NCI-H748 (cell line): ENCODE measurements at regions not wholly inside any gene's neighbourhood (a gene's known extent, or its start where the extent isn't known, plus 50 kb on each side); places are given as distances from the start of the nearest gene placed in this dataset.

Source experiments
- DNase-seq: peaks from one replicate; lab custom pipeline; 2025; ENCODE audit not compliant: unreplicated experiment; lab: John Stamatoyannopoulos, UW

DNA sequence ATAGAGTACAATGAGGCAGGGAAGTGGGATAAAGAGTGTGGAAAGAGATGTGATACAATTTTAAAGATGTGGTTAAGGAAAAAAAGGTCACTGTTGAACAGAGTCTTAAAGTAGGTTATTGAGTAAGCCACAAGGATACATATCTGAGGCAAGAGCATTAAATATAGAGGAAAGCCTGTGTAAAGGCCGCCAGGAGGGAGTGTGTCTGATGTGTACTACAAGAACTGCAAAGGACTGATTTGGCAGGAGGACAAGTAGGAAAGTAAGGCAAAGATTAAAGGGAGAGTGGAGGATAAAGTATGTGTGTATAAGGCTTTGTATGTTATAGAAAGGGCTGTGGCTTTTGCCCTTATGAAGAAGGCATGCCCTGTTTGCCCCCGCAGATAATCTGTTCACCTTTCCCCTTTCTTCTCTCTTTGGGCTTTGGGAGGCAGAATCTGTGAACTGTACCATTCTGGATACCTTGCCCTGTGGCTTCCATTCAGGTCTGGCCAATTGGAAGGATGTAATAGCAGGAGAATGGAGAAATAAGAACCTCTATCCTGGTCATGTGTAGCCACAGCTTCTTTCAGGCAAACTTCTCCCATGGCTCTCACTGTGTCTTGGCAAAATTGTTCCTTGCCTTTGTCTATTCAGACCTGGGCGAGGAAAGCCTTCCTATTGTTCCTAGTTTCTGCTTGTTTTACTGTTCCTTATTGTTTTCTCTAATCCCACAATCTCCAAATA lies 68.9 kb upstream of the FAM47B start:
- DNase-seq = no peak

DNA sequence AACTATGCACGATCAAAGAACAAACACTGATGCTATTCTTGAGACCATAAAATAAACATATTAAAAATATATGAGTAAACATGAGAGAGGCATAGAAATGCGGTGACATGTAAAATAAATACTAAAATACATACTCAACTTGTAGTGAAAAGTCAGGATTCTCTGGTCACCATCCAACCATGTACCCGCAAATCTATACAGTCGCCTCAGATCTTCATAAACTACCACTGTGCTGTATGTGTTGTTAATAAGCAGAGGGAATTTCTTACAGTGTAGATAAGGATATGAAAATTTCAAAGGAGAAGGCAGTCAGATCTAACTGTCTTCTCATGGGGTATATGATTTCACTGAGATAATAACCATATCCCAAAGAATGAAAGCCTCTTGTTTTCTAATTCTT lies 67.8 kb upstream of the FAM47B start:
- DNase-seq = no peak

DNA sequence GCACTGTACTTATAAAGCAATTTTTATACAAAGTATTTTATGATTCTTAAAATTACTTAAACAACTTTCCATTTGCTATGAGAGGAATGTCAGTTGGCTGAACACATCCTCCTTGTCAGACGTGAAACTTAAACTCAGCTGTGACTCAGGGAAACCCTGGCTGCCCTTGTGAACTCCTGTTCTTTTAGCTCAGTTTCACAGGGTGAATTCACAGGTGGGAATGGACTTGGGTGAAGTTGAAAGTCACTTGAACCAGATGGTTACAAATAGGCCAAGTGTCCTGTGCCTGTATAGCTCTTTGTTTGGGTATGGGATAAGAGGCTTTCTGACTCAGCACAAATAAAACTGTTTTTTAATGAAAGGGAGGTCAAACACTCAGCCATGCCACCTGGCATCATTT lies 67.4 kb upstream of the FAM47B start:
- DNase-seq = peak; percentile 20

DNA sequence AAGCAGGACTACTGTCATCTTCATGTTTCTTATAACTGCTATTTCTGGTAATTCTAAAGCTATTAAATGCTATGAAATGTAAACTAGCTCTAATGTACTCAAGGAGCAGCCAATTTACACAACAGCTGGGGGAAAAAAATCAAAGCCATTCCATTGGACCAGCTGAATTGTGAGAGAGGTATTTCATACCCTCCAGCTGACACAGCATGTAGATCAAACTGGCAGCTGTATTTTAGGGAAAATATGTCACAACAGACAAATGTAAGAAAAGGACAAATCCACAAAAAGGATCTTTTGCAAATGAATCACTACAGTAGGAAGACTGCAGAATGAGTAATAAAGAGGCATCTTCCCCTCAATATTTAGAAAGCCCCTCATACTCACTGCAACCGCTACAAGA lies 65.2 kb upstream of the FAM47B start:
- DNase-seq = no peak

DNA sequence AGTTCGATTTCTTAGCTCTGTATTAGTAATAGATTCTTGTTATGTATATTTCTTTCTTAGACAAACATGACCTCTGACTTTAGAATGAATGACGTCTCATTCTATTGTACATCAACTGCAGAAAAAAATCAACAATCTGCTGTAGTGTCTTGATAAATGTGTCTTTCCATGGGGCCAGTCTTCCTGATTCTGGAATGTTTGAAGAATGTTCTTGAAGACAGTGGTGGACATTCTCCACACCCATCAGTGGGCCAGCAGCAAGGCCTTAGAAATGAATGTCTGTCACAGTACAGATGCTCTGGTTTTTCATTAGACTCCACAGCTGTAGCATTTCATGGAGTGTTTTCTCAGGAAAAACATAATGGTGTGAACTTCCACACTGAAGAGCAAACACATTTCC lies 63.2 kb upstream of the FAM47B start:
- no peak for DNase-seq

DNA sequence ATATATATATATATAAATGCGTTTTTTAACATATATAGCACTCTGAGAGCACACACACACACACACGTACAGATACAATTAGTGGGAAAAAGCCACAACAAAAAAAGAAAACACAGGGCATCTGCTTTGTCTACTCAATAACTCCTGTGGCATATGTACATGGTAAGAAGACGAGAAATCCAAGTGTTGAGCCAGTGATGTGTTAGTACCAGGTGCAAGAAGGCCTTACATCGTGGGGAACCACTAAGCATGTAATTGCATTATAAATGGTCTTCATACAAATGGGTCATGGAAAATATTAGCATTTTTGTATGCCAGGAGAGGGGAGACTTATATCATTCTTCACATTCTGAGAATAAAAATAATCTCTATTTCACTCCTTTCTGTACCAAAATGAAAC lies 62.7 kb upstream of the FAM47B start:
- DNase-seq = no peak

DNA sequence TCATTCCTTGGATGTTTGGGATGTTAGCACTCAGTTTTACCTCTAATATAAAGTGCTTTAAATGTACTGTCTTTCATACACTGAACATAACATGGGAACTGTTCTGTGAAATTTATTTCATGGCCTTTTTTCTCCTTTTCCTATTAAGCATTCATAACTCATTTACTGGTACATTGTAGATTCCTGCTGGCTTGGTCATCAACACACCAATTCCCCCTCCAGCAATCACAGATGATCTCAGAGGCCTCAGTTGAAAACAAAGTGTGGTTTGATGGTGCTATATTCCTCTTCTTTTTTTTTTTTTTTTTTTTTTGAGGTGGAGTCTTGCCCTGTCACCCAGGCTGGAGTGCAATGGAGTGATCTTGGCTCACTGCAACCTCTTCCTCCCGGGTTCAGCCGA lies 61.9 kb upstream of the FAM47B start:
- DNase-seq = no peak

DNA sequence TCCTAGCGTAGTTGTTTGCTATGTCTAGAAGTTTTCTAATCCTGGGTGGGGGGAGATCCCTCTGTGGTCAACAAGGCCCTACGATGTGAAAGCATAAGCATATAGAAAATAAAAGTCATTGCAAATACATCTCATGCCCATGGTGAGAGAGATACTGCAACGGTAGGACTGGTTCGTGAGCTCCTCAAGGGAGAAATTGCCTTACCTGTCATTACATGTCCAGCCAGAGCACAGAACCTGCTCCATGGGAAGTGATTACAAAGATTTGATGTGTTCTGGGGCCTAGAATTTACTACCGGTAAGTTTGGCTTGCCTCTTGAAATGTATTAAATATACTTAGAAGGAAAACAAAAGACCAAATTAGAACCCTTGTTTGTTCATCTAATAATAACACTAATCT lies 60.9 kb upstream of the FAM47B start:
- DNase-seq = no peak

DNA sequence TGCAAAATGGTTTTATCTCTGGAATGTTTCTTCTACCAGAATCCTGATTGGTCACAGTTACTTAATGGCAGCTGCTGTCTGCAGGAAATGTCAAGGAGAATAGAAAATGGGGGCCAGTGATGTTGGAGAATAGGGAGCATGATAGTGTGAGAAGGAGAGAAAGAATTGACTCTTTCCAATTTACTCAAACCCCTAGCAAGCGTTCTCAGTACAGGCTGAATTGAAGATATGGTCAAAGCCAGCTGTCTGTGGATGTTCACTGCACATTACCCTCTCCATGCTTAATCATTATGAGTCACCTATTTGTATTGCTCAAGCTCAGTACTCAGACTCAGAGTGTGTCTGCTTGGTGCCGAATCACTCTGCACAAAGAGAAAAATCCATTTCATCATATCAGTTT lies 57.8 kb upstream of the FAM47B start:
- no peak for DNase-seq

DNA sequence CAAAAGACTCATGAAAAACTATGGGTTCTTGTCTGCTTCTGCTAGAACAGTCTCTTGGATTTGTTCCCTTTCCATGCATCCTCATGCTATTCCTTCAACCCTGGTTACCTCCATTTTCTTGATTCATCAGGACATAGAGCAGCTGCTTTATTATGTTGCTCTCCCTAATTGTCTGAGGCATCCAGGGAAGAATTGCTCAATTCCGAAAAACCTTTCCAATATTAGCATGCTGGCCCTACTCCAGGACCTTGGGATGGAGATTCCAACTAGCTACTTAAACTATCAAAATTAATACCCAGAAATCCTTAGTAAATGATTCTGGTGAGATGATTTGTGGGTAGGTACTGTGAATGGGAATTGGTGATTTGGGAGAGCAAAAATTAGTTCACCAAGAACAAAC lies 56.6 kb upstream of the FAM47B start:
- no peak for DNase-seq

DNA sequence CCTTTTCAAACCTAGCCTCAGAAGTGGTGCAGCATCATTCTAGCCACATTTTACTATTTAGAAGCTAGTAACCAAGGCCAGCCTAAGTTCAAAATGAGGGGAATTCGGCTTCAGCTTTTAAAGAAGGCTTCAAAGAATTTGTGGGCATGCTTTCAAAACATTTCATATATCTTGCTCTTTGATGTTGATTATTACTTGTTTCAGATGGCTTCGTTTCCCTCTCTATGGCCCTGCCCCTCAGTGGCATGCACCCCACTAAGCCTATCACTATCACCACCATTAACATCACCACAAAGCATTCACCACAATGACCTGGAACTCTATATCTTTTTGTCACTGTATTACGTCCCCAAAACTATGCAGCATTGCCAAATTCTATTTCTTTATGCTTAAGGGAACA lies 51.2 kb upstream of the FAM47B start:
- no peak for DNase-seq
